Activated naive CD4-positive, alpha-beta T cell treated with anti-CD3 and anti-CD28 coated beads, Interleukin-2, amount 10 ng/mL, durations not matched to agents 7 days and 5 days (primary cell): ENCODE measurements at regions not wholly inside any gene's neighbourhood (a gene's known extent, or its start where the extent isn't known, plus 50 kb on each side); places are given as distances from the start of the nearest gene placed in this dataset.
"Not testable (repeated sequence)": the region's sequence is repeated elsewhere in the genome, so short reads cannot be mapped to it uniquely, and the experiment has no call there.

Experiments used
- CTCF ChIA-PET: fragments of 350-600 bp; sonication (Branson Sonifier 250); formaldehyde crosslinking; loops from one replicate; lab custom pipeline; 2021; ENCODE audit warnings: antibody characterized with exemption; lab: Charles Lee
- DNase-seq: peaks from one replicate; pipeline ENCODE4 v3.0.0-alpha.2; 2020
- H3K27ac Mint-ChIP-seq: one replicate; pipeline ENCODE4 v1.8.0; 2021; ENCODE audit warnings: mild to moderate bottlenecking, moderate library complexity, mixed read lengths
- H3K27me3 Mint-ChIP-seq: one replicate; pipeline ENCODE4 v1.8.0; 2021; ENCODE audit warnings: mild to moderate bottlenecking, mixed read lengths
- H3K36me3 Mint-ChIP-seq: one replicate; pipeline ENCODE4 v1.8.0; 2021; ENCODE audit warnings: mixed read lengths
- H3K4me1 Mint-ChIP-seq: one replicate; pipeline ENCODE4 v1.8.0; 2021; ENCODE audit warnings: mixed read lengths
- H3K4me3 Mint-ChIP-seq: one replicate; pipeline ENCODE4 v1.8.0; 2021; ENCODE audit warnings: mild to moderate bottlenecking, moderate library complexity, mixed read lengths
- H3K9me3 Mint-ChIP-seq: one replicate; pipeline ENCODE4 v1.8.0; 2021; ENCODE audit warnings: mixed read lengths

GRCh38 chr3:98690876-98691275 is 72.3 kb upstream of the ST3GAL6 start:
- CTCF ChIA-PET: no interaction called here

DNA sequence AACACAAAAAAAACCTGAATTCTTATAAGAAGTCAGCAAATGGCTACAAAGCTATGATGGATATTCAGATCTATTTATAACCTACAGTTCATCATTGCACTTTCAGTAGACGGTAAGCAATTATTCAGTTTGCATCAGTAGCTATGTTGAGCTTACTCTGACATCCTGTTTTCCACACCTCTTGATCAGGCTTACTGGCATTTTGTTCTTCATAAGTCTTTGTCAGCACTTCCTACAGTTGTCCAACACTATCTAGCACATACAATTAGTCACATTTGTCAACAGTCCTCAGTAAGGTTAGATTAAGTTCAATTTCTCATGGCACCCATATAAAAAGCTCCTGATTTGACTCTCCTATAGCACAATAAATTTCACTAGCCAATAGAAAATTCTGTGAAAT is 71.2 kb upstream of the ST3GAL6 start:
- H3K4me3 Mint-ChIP-seq: no peak overlapping the region
- H3K4me1 Mint-ChIP-seq: no peaks in the 10 kb centered on the region
- no peak for DNase-seq
- H3K27me3 Mint-ChIP-seq: no peaks in the 10 kb centered on the region
- H3K9me3 Mint-ChIP-seq: no peaks in the 10 kb centered on the region
- H3K36me3 Mint-ChIP-seq: no peaks in the 10 kb centered on the region
- CTCF ChIA-PET: no interaction called here
- no peak overlapping the region for H3K27ac Mint-ChIP-seq

More at GRCh38 chr3:98690876-98691275, 72.3 kb upstream of the ST3GAL6 start:
- no peaks in the 10 kb centered on the region for H3K4me1 Mint-ChIP-seq
- H3K4me3 Mint-ChIP-seq: no peak overlapping the region
- no peaks in the 10 kb centered on the region for H3K9me3 Mint-ChIP-seq
- H3K27ac Mint-ChIP-seq: no peak overlapping the region
- no peak for DNase-seq
- H3K27me3 Mint-ChIP-seq: no peaks in the 10 kb centered on the region
- no peaks in the 10 kb centered on the region for H3K36me3 Mint-ChIP-seq

DNA sequence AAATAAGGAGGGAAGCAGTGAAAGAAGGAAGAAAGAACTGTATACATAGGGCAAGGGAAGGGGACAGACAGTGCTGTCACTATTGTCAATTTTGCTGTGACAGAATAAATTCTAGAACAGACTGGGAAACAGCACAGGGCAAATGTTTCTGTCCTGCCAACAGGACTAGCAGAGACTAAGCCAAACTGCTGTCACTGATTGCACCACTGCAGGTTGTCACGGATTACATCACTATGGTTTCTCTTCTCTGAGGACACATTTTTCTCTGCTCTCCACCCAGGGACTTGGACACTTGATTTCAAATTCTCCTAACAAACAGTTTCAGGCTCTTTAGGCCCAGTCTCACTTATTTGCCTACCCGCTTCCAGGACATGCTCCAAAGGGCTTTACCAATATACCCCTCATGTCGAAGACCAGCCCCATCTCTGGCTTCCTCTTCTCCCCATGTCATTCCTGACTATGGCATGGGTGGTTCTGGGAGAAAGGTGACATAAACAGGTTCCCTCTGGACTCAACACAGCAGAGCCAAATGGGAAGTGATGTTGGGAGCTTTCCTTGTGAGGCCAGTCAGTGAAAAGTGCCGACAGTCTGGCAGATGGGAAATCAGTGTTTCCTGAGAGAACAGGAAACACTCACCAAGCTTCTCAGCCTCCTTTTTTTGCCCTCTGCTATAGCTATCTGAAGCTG is 70.2 kb upstream of the ST3GAL6 start:
- CTCF ChIA-PET: no interaction called here
- Mint-ChIP-seq H3K27ac (no peak overlapping the region), H3K4me1 (no peaks in the 10 kb centered on the region), H3K36me3 (no peaks in the 10 kb centered on the region), H3K27me3 (no peaks in the 10 kb centered on the region), H3K9me3 (no peaks in the 10 kb centered on the region), H3K4me3 (no peak overlapping the region)
- no peak for DNase-seq

GRCh38 chr3:98695796-98696195 is 67.3 kb upstream of the ST3GAL6 start:
- no peak for DNase-seq
- H3K4me1 Mint-ChIP-seq: no peaks in the 10 kb centered on the region
- no peak overlapping the region for H3K4me3 Mint-ChIP-seq
- H3K36me3 Mint-ChIP-seq: no peaks in the 10 kb centered on the region
- no peaks in the 10 kb centered on the region for H3K9me3 Mint-ChIP-seq
- H3K27me3 Mint-ChIP-seq: no peaks in the 10 kb centered on the region
- CTCF ChIA-PET: no interaction called here
- no peak overlapping the region for H3K27ac Mint-ChIP-seq

DNA sequence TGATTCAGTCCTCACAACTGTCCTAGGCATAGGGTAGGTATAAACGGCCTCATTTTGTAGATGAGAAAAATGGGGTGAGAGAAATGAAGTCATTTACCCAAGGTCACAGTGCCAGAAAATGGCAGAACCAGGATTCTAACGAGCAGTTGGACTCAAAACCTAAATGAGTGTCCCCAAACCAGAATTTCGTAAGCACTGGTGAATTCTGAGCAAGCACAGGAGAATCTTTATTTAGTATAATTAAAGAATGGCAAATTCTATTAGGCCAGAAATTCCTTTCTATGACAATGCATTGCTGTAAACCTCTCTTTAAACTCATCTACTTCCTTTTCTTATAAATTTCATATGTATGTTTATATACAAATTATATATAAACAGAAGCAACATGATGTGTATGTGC is 66.8 kb upstream of the ST3GAL6 start:
- CTCF ChIA-PET, H3K27me3 Mint-ChIP-seq, H3K4me1 Mint-ChIP-seq: not testable (repeated sequence)

GRCh38 chr3:98697225-98697624 is 65.9 kb upstream of the ST3GAL6 start:
- H3K4me3 Mint-ChIP-seq: no peak overlapping the region
- H3K36me3 Mint-ChIP-seq: no peaks in the 10 kb centered on the region
- DNase-seq: no peak
- H3K9me3 Mint-ChIP-seq: no peaks in the 10 kb centered on the region
- H3K4me1 Mint-ChIP-seq: no peaks in the 10 kb centered on the region
- no peak overlapping the region for H3K27ac Mint-ChIP-seq
- H3K27me3 Mint-ChIP-seq: no peaks in the 10 kb centered on the region
- CTCF ChIA-PET: interaction anchor here (0.7 kb wide), 1 partner anchor 67 kb away, joined by 3 read pairs; no protein-coding TSS in a partner anchor

More for the DNA sequence above, 66.8 kb upstream of the ST3GAL6 start:
- not testable (repeated sequence) for DNase-seq, H3K36me3 Mint-ChIP-seq, H3K4me3 Mint-ChIP-seq, H3K27ac Mint-ChIP-seq, H3K9me3 Mint-ChIP-seq

DNA sequence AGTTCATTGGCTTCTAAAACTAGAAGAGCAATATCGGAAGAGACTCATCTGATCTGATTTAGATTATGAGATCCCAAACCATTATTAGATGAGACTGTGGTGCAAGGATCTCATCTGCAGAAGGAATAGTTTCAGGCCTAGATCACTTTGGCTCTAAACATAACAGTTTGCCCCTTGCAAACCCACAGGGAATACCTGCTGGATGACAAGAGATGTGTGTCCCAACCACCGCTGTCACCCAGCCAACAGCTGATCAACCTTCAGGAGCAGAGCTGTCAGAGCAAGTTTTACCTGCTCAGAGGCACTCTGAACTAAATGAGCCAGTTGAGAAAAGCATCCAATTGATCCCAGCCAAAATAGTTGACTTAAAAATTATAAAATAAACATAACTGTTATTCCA is 64.0 kb upstream of the ST3GAL6 start:
- Mint-ChIP-seq H3K27ac (no peak overlapping the region), H3K9me3 (no peaks in the 10 kb centered on the region), H3K27me3 (no peaks in the 10 kb centered on the region), H3K4me3 (no peak overlapping the region), H3K4me1 (no peaks in the 10 kb centered on the region), H3K36me3 (no peaks in the 10 kb centered on the region)
- CTCF ChIA-PET: no interaction called here
- no peak for DNase-seq

GRCh38 chr3:98701071-98701675 is 62.0 kb upstream of the ST3GAL6 start:
- DNase-seq: no peak
- H3K36me3 Mint-ChIP-seq: no peaks in the 10 kb centered on the region
- no peaks in the 10 kb centered on the region for H3K4me1 Mint-ChIP-seq
- H3K27me3 Mint-ChIP-seq: no peaks in the 10 kb centered on the region
- no peak overlapping the region for H3K4me3 Mint-ChIP-seq
- H3K9me3 Mint-ChIP-seq: no peaks in the 10 kb centered on the region
- CTCF ChIA-PET: no interaction called here
- no peak overlapping the region for H3K27ac Mint-ChIP-seq

DNA sequence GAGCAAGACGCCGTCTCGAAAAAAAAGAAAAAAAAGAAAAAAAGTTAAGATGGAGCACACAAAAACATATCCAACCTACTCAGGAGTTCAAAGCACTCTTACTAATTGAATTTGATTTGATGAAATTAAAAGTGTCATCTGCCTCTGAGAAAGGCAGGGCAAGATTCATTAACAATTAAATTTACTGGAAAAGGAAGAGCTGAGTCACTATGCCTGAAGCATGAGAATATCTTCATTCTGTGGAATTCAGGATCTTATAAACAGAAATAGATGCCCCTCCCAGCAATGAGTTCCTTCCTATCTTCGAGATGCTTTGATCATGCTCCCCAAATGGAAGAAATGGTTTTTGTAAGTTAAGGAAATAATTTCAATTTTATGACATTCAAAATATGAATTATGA is 61.0 kb upstream of the ST3GAL6 start:
- no peak for DNase-seq
- no peaks in the 10 kb centered on the region for H3K27me3 Mint-ChIP-seq
- CTCF ChIA-PET: no interaction called here
- H3K4me3 Mint-ChIP-seq: no peak overlapping the region
- no peak overlapping the region for H3K27ac Mint-ChIP-seq
- H3K9me3 Mint-ChIP-seq: no peaks in the 10 kb centered on the region
- no peaks in the 10 kb centered on the region for H3K4me1 Mint-ChIP-seq
- H3K36me3 Mint-ChIP-seq: no peaks in the 10 kb centered on the region

DNA sequence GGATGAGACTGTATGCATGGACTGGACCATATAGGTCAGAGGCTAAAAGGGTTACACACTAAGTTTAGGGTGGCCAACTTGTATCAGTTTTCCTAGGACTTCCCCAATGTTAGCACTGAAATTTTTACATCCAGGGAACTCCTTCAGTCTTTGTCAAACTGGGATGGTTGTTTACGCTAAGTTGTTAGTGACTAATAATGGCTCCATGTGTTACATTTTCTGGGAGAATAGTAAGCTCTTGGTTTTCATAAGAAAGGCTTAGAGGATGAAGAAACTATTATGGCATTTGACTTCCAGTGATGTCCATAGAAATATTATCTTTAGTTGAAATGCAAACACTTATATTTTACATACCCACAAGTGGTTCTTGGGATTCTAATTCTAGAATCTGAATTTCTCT is 57.9 kb upstream of the ST3GAL6 start:
- Mint-ChIP-seq H3K27ac (no peak overlapping the region), H3K9me3 (no peaks in the 10 kb centered on the region), H3K4me1 (no peaks in the 10 kb centered on the region), H3K4me3 (no peak overlapping the region), H3K36me3 (no peaks in the 10 kb centered on the region), H3K27me3 (no peaks in the 10 kb centered on the region)
- CTCF ChIA-PET: no interaction called here
- DNase-seq: no peak

DNA sequence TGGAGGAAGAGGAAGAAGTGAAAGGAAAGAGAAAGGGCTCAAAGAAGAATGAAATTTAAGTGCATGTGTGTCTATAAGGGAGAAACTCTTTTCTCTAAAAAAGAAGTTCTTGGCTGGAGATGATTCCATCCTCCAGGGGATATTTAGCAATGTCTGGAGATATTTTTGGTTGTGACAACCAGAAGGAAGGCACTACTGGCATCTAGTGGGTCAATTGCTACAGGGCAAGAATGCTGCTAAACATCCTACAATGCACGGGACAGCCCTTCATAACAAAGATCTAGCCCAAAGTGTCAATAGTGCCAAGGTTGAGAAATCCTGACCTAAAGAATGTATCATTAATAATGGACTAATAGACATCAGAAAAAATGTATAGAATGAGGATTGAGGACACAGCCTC is 57.4 kb upstream of the ST3GAL6 start:
- no peaks in the 10 kb centered on the region for H3K9me3 Mint-ChIP-seq
- no peak overlapping the region for H3K27ac Mint-ChIP-seq
- H3K27me3 Mint-ChIP-seq: no peaks in the 10 kb centered on the region
- CTCF ChIA-PET: no interaction called here
- DNase-seq: no peak
- no peaks in the 10 kb centered on the region for H3K4me1 Mint-ChIP-seq
- no peaks in the 10 kb centered on the region for H3K36me3 Mint-ChIP-seq
- H3K4me3 Mint-ChIP-seq: no peak overlapping the region

- H3K4me3 Mint-ChIP-seq, H3K27ac Mint-ChIP-seq, H3K36me3 Mint-ChIP-seq, DNase-seq, H3K4me1 Mint-ChIP-seq, H3K9me3 Mint-ChIP-seq, CTCF ChIA-PET, H3K27me3 Mint-ChIP-seq: not testable (repeated sequence)
Measured at GRCh38 chr3:98708681-98709080, 54.5 kb upstream of the ST3GAL6 start.

DNA sequence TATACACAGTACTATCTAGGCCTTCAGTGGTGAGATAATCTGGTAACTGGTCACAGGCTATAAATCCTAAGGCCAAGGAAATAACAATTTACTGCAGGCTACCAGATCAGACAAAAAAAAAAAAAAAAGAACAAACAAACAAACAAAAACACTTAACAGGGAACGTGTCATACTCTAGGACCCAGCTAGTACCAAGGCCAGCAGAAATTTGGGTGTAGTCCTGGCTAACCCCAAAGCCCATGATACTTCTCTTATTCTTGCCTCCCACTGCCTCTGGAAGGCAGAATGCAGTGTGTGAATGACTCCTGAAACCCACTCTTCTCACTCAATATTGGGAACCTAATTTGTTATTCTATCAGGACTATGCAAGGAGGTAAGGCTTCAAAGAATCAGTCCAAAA is 53.7 kb upstream of the ST3GAL6 start:
- H3K4me1 Mint-ChIP-seq: no peaks in the 10 kb centered on the region

DNA sequence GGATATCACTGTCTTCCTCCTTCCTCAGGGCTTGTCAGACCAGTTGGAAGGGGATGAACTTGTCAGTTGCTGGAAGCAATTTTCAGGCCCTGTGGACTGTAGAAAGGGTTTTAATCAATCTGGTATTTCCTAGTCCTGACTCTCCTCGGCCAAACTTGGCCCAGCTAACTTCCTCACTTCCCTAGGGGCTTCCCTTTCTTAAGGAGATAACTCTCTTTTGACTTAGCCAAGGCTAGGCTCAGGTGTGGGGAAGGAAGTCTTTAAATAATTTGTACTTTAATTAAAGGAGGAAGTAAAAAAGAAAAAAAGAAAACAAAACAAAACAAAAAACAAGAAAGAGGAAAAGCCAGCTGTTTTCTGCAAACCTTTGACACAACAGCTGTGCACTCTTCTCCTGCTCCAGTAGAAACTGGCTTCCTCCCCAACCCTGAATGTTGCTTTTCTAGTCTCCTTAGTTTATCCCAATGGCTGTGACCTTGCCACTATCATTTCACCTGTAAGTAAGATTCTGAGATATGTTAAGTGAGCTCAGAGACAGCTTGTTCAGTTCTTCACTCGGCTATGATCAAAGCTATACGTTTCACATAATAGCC is 53.0 kb upstream of the ST3GAL6 start:
- Mint-ChIP-seq H3K36me3 (no peaks in the 10 kb centered on the region), H3K27ac (no peak overlapping the region), H3K27me3 (peaks cover 7% of the 10 kb centered on the region), H3K4me1 (no peaks in the 10 kb centered on the region), H3K9me3 (no peaks in the 10 kb centered on the region), H3K4me3 (no peak overlapping the region)
- CTCF ChIA-PET: no interaction called here
- DNase-seq: no peak

More for the DNA sequence above, 53.7 kb upstream of the ST3GAL6 start:
- no peaks in the 10 kb centered on the region for H3K9me3 Mint-ChIP-seq
- H3K4me3 Mint-ChIP-seq: no peak overlapping the region
- CTCF ChIA-PET: no interaction called here
- DNase-seq: no peak
- peaks cover 7% of the 10 kb centered on the region for H3K27me3 Mint-ChIP-seq
- no peak overlapping the region for H3K27ac Mint-ChIP-seq
- no peaks in the 10 kb centered on the region for H3K36me3 Mint-ChIP-seq

DNA sequence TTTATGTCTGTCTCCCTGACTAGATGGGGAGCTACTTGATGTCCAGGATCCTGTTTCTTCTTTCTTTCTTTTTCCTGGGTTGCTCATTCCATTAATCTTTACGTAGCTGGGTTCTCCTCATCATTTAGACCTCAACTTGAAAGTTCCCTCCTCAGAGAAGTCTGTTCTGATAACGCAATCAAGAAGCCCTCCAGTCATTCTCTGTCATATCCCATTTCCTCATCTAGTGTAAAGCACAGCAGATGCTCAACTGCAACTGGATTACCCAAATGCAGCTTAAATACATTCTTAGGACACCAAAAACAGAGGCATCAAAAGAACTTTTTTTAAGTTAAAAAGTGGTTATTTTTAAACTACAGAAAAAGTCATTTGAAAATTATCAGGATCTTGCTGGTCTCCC is 51.7 kb upstream of the ST3GAL6 start:
- no peaks in the 10 kb centered on the region for H3K9me3 Mint-ChIP-seq
- no peak for DNase-seq
- no peaks in the 10 kb centered on the region for H3K36me3 Mint-ChIP-seq
- peaks cover 7% of the 10 kb centered on the region for H3K27me3 Mint-ChIP-seq
- no peak overlapping the region for H3K27ac Mint-ChIP-seq
- no peaks in the 10 kb centered on the region for H3K4me1 Mint-ChIP-seq
- H3K4me3 Mint-ChIP-seq: no peak overlapping the region
- CTCF ChIA-PET: no interaction called here
